Adrenal gland (tissue), 9 donors: ENCODE measurements at regions not wholly inside any gene's neighbourhood (a gene's known extent, or its start where the extent isn't known, plus 50 kb on each side); places are given as distances from the start of the nearest gene placed in this dataset.

ENCODE experiments used
- DNase-seq, 7 donors: peaks; one replicate each; pipeline ENCODE4 v3.0.0-alpha.2; 2019 to 2020
- H3K27ac ChIP-seq, 5 donors: fragments of 200-600 bp; sonication (generic) in 4 of 5; 1 replicate in 3 of 5; 2 replicates in 2 of 5; pipeline versions ENCODE4 v1.5.1 to v1.8.0; 2016 to 2020; ENCODE audit warnings: mild to moderate bottlenecking in 1 of 5
- H3K27me3 ChIP-seq: fragments of 200-600 bp; 2 replicates; pipeline ENCODE4 v1.8.0; 2021
- H3K36me3 ChIP-seq, 2 donors: fragments of 200-600 bp; replicated peaks in 1 of 2; 1 replicate in 1 of 2; 2 replicates in 1 of 2; pipeline versions ENCODE4 v1.5.1 to v1.8.0; 2018 to 2022
- H3K4me1 ChIP-seq, 2 donors: fragments of 200-600 bp; replicated peaks in 1 of 2; 1 replicate in 1 of 2; 2 replicates in 1 of 2; pipeline versions ENCODE4 v1.5.1 to v1.8.0; 2018 to 2021
- H3K4me3 ChIP-seq, 4 donors: fragments of 200-600 bp; sonication (generic) in 3 of 4; one replicate each; pipeline ENCODE4 v1.5.1; 2016 to 2018
- H3K9me3 ChIP-seq, 3 donors: fragments of 200-600 bp; sonication (generic) in 1 of 3; replicated peaks in 1 of 3; 1 replicate in 2 of 3; 2 replicates in 1 of 3; pipeline versions ENCODE4 v1.5.1 to v1.8.0; 2016 to 2021
- POLR2A ChIP-seq, 2 donors: fragments of 450-650 bp; IDR thresholded peaks; one replicate each; pipeline ENCODE4 v1.6.1; 2017; ENCODE audit warnings: antibody characterized with exemption in 2 of 2, mild to moderate bottlenecking in 2 of 2, moderate library complexity in 1 of 2
- WGBS, 4 donors: extraction: QIAGEN DNeasy Blood & Tissue Kit in 2 of 4; methylation state at CpG; one replicate each; pipeline versions ENCODE4 v1.1.5 to v1.1.7; 2013 to 2017; 5-methylcytosine and 5-hydroxymethylcytosine counted together
- intact Hi-C, 2 donors: fragments of 100-400 bp; cut with DNase I; formaldehyde crosslinking; loops; one replicate each; pipeline versions ENCODE4 v1.14.1 to v1.15.0; 2022 to 2023
- TF ChIP-seq, protein P1 (sequence below), 6 experiments: fragments of 450-650 bp in 4 of 6; fragments of 200-600 bp in 2 of 6; sonication (generic) in 1 of 6; IDR thresholded peaks; 1 replicate in 5 of 6; 2 replicates in 1 of 6; pipeline versions ENCODE4 v1.5.1 to v1.8.0; 2016 to 2021; ENCODE audit warnings: antibody characterized with exemption in 6 of 6, mild to moderate bottlenecking in 2 of 6, moderate library complexity in 1 of 6
- donor health status: healthy with polysubstance abuse.
- donor health status: Bipolar disorder and iron deficiency.
- donor health status: DM: yes; HTN: yes; CAD: no.
- donor health status: DM: no; HTN: no; CAD: no.
- donor health status: DM: no; HTN: no; CAD: no.

DNA sequence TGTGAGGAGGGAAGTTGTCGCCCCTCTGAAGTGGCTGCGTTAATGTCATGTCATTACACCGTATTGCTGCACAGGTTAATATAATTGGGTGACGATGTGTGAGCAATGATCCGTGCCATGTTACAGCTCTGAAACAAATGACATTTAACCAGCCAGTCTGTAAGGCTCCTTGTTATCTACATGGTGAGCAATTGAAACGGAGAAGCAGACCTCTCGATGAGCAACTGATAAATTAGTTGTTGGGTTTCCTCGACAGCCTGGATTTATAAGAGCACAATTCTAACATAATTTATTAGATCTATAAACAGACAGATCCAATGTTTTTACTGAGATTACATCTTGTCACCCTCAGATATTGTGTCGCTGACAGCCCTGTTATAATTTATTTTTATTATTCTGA is 49.9 kb upstream of the MAFB start:
- TF ChIP-seq, protein P1, sequence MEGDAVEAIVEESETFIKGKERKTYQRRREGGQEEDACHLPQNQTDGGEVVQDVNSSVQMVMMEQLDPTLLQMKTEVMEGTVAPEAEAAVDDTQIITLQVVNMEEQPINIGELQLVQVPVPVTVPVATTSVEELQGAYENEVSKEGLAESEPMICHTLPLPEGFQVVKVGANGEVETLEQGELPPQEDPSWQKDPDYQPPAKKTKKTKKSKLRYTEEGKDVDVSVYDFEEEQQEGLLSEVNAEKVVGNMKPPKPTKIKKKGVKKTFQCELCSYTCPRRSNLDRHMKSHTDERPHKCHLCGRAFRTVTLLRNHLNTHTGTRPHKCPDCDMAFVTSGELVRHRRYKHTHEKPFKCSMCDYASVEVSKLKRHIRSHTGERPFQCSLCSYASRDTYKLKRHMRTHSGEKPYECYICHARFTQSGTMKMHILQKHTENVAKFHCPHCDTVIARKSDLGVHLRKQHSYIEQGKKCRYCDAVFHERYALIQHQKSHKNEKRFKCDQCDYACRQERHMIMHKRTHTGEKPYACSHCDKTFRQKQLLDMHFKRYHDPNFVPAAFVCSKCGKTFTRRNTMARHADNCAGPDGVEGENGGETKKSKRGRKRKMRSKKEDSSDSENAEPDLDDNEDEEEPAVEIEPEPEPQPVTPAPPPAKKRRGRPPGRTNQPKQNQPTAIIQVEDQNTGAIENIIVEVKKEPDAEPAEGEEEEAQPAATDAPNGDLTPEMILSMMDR (IDR thresholded peaks at IDR 0.05) = no peak
- TF ChIP-seq POLR2A (IDR thresholded peaks at IDR 0.05) = no peak

DNA sequence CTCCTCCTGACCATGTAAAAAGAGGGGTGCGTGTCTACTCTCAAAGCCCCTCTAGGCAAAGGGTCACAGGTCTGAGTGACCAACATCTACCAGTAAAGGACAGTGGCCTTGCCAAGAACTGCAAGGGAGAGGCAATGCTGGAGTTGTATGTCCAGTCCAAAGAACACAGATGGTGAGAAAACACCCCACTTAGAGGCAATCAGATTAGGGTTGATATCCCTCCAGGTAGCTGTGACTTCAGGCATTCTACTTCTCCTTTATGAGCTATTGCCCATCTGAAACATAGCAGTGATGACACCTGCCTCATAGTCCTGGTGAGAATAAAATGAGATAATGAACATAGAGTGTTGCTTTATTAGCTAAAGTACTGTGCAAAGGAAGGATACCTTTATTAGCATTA is 50.8 kb upstream of the MAFB start:
- 38 to 100% (median 54%) methylated on average over 1 of the region's 1 CpG for whole genome bisulfite sequencing, 4 donors
- Histone ChIP-seq H3K27ac (no peak overlapping the region), H3K27me3 (no peaks in the 10 kb centered on the region), H3K9me3 (no peaks in the 10 kb centered on the region), H3K4me1 (no peaks in the 10 kb centered on the region), H3K4me3 (no peak overlapping the region), H3K36me3 (no peaks in the 10 kb centered on the region)
- DNase-seq = no peak
- TF ChIP-seq, protein P1 (IDR thresholded peaks at IDR 0.05) = no peak
- TF ChIP-seq POLR2A (IDR thresholded peaks at IDR 0.05) = no peak
- intact Hi-C loops = loop anchor here (5.0 to 10.0 kb wide), 3 partner anchors 205 to 222 kb away; no protein-coding TSS in a partner anchor

More for the DNA sequence above, 49.9 kb upstream of the MAFB start:
- Histone ChIP-seq H3K27me3 (no peaks in the 10 kb centered on the region), H3K4me3 (no peak overlapping the region), H3K4me1 (no peaks in the 10 kb centered on the region), H3K36me3 (no peaks in the 10 kb centered on the region), H3K27ac (no peak overlapping the region), H3K9me3 (no peaks in the 10 kb centered on the region)
- 48 to 57% (median 51%) methylated on average over 9 of the region's 9 CpGs for WGBS, 4 donors
- intact Hi-C loops = no loop called here
- DNase-seq = no peak

DNA sequence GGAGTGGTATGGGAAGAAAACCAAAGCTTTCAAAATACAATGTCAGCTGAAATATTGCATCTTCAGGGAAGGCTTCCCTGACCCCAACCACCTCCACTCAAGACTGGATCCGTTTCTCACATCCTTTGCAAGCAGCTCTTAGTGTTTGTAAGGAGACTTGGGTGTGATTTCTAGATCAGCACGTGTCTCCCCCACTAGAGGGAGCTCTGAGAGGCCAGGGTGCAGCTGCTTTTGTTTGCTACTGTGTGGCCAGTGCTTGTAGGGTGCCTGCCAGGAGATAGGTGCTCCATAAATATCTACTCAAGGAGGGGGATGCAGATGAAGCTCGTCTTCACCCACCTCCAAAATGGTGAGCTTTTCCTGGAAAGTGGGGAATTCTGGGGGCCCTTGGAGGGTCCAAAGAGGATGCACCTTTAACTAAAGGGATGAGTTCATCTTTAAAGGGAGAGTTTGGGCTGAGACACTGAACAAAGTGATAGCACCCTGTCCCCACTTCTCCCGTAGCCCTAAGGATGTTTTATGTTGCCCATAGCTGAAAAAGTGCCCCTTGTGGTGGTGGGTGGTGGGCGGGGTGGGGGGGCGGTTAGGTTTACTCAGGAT is 52.6 kb upstream of the MAFB start:
- no peak overlapping the region for H3K27ac ChIP-seq
- WGBS, 4 donors = 50 to 59% (median 54%) methylated on average over 6 of the region's 6 CpGs
- H3K4me1 ChIP-seq = no peaks in the 10 kb centered on the region
- no peaks in the 10 kb centered on the region for H3K9me3 ChIP-seq
- no peaks in the 10 kb centered on the region for H3K27me3 ChIP-seq
- intact Hi-C loops = loop anchor here (5.0 to 10.0 kb wide), 3 partner anchors 203 to 221 kb away; no protein-coding TSS in a partner anchor
- TF ChIP-seq, protein P1 (IDR thresholded peaks at IDR 0.05) = peak; percentile 24 to 63 (median 57)
- TF ChIP-seq POLR2A (IDR thresholded peaks at IDR 0.05) = no peak
- H3K4me3 ChIP-seq = no peak overlapping the region
- peak; percentile 43 to 77 (median 55) for DNase-seq
- H3K36me3 ChIP-seq = no peaks in the 10 kb centered on the region

DNA sequence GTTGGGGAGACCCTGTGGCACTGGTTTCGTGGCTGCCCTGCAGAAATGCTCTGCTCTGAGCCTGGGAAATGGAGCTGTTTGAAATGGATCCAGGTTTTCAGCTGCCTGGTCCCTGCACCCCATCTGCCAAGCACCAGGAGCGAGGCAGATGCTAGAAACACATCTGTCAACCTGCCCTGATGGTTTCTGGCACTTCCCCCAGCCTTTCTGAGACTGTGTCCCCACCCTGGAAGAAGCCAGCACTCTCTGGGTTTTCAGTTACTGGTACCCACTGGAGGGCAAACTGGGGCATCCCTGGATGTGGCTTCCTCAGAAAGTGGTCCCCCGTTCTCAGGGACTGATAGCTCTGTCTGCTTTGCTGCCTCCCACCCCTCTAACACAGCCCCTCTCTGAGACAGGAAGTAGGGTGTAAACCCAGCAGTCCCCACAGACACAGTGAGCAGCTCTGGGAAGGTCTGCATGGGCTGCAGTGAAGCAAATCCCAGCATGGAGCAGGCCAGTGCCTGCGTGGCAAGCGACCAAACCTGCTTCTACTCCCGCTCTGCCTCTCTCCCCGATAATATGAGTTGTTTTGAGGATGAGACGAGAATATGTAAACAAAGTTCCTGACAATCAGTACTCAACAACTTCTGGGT is 54.2 kb upstream of the MAFB start:
- TF ChIP-seq POLR2A (IDR thresholded peaks at IDR 0.05) = no peak
- TF ChIP-seq, protein P1 (IDR thresholded peaks at IDR 0.05) = no peak
- Histone ChIP-seq H3K27me3 (peaks cover 8% of the 10 kb centered on the region), H3K27ac (no peak overlapping the region), H3K36me3 (no peaks in the 10 kb centered on the region), H3K9me3 (no peaks in the 10 kb centered on the region), H3K4me3 (no peak overlapping the region), H3K4me1 (no peaks in the 10 kb centered on the region)
- intact Hi-C loops = loop anchor here (5.0 to 10.0 kb wide), 3 partner anchors 202 to 219 kb away; no protein-coding TSS in a partner anchor
- WGBS, 4 donors = 82 to 86% (median 84%) methylated on average over 6 to 8 of the region's 8 CpGs
- DNase-seq = no peak
